ENCODE measurements at regions not wholly inside any gene's neighbourhood (a gene's known extent, or its start where the extent isn't known, plus 50 kb on each side); places are given as distances from the start of the nearest gene placed in this dataset.

- ChIA-PET POLR2A (no interaction called here), CTCF (no interaction called here)
- FAIRE-seq (no peak), ATAC-seq (no peak), DNase-seq (ENCODE audit: low read depth in 1 of 2, low spot score in 1 of 2) (peak in 1 of 2 experiments; percentile 10)
- Histone ChIP-seq H3K4me1 (peaks cover 12% of the 10 kb centered on the region; the same call in 2 of the 3 replicates), H3K9me3 (no peaks in the 10 kb centered on the region), H3K27ac (no peak overlapping the region), H3K4me2 (peak overlapping the region; percentile 25; the same call in 1 of the 3 replicates), H3K4me3 (no peak overlapping the region)
- 12% methylated on average over 1 of the region's 1 CpG for WGBS (ENCODE audit: missing lambda C conversion rate)
- TF ChIP-seq CTCF (IDR thresholded peaks at IDR 0.05) (no peak), HMGXB4 (CRISPR knock-in tag; IDR thresholded peaks at IDR 0.05; ENCODE audit: borderline replicate concordance) (no peak), HEYL (CRISPR knock-in tag; IDR thresholded peaks at IDR 0.05) (no peak), TP53 (CRISPR knock-in tag; IDR thresholded peaks at IDR 0.05) (no peak), NR3C1 (IDR thresholded peaks at IDR 0.05) (no peak), POLR2A (IDR thresholded peaks at IDR 0.05; ENCODE audit: low read length) (no peak), E2F6 (IDR thresholded peaks at IDR 0.05; ENCODE audit: borderline replicate concordance, low read depth) (no peak), ESRRA (IDR thresholded peaks at IDR 0.05; ENCODE audit: borderline replicate concordance, low read length) (no peak), RAD21 (conservative IDR thresholded peaks at IDR 0.05 in 1 of 2, IDR thresholded peaks at IDR 0.05 in 1 of 2) (no peak), FOSB (CRISPR knock-in tag; IDR thresholded peaks at IDR 0.05) (no peak), HES2 (IDR thresholded peaks at IDR 0.05) (no peak), EHMT2 (IDR thresholded peaks at IDR 0.05; ENCODE audit: low read depth) (no peak), BHLHE40 (IDR thresholded peaks at IDR 0.05; ENCODE audit: low read depth, low read length) (no peak), HOXB5 (CRISPR knock-in tag; IDR thresholded peaks at IDR 0.05) (no peak), KDM1A (IDR thresholded peaks at IDR 0.05; ENCODE audit: low read depth) (no peak), CBX2 (IDR thresholded peaks at IDR 0.05; ENCODE audit: borderline replicate concordance, low read depth) (no peak), FOSL2 (IDR thresholded peaks at IDR 0.05) (no peak), FOSL2 (CRISPR knock-in tag; IDR thresholded peaks at IDR 0.05) (no peak), HOXB13 (CRISPR knock-in tag; IDR thresholded peaks at IDR 0.05; ENCODE audit: low read depth) (no peak)
These were observed 257.4 kb upstream of the IRX5 start for GRCh38 chr16:54673313-54673712.

GRCh38 chr16:54672500-54672899 is 258.2 kb upstream of the IRX5 start:
- TF ChIP-seq RCOR1 (IDR thresholded peaks at IDR 0.05; ENCODE audit: low read depth, low read length) (no peak), HOXA7 (CRISPR knock-in tag; IDR thresholded peaks at IDR 0.05) (no peak), KDM1A (IDR thresholded peaks at IDR 0.05; ENCODE audit: low read depth) (no peak), NFE2L2 (conservative IDR thresholded peaks at IDR 0.05; ENCODE audit: low read length) (no peak), ELK1 (IDR thresholded peaks at IDR 0.05; ENCODE audit: low read depth, low read length) (no peak), ZNF302 (CRISPR knock-in tag; IDR thresholded peaks at IDR 0.05) (no peak), EP300 (IDR thresholded peaks at IDR 0.05) (no peak), KDM5A (IDR thresholded peaks at IDR 0.05) (no peak), HES2 (IDR thresholded peaks at IDR 0.05) (no peak), BHLHE40 (IDR thresholded peaks at IDR 0.05; ENCODE audit: low read depth, low read length) (no peak), HDAC2 (IDR thresholded peaks at IDR 0.05) (no peak), GATA3 (IDR thresholded peaks at IDR 0.05; ENCODE audit: borderline replicate concordance) (no peak), PBX3 (IDR thresholded peaks at IDR 0.05) (no peak), CTCF (IDR thresholded peaks at IDR 0.05) (no peak), SMC3 (IDR thresholded peaks at IDR 0.05) (no peak), MAFK (IDR thresholded peaks at IDR 0.05; ENCODE audit: partially characterized antibody) (no peak)
- ChIA-PET POLR2A (no interaction called here), CTCF (interaction anchor here (0.6 kb wide), 1 partner anchor 18 kb away, joined by 3 read pairs; no protein-coding TSS in a partner anchor)
- DNase-seq (ENCODE audit: low read depth in 1 of 2, low spot score in 1 of 2) (no peak), FAIRE-seq (no peak), ATAC-seq (no peak)
- peaks cover 12% of the 10 kb centered on the region; the same call in 2 of the 3 replicates for H3K4me1 ChIP-seq
- H3K4me3 ChIP-seq: no peak overlapping the region
- H3K27ac ChIP-seq: no peak overlapping the region
- peak overlapping the region; percentile 25; the same call in 2 of the 3 replicates for H3K4me2 ChIP-seq
- WGBS (ENCODE audit: missing lambda C conversion rate): 42% methylated on average over 1 of the region's 1 CpG
- no peaks in the 10 kb centered on the region for H3K9me3 ChIP-seq

All from A549 (cell line).